Activated T-helper 2 cell treated with anti-CD3 and anti-CD28 coated beads, Interferon-gamma antibody, Interleukin-2, Interleukin-4, amounts not matched to agents 10 μg/mL and 5 μg/mL and 100 μg/mL, durations not matched to agents 14 hours and 24 hours and 36 hours (primary cell): ENCODE measurements at regions not wholly inside any gene's neighbourhood (a gene's known extent, or its start where the extent isn't known, plus 50 kb on each side); places are given as distances from the start of the nearest gene placed in this dataset.

Experiments
- DNase-seq: peaks from one replicate; pipeline ENCODE4 v3.0.0; 2021; ENCODE audit warnings: low spot score
- H3K27ac Mint-ChIP-seq: one replicate; pipeline ENCODE4 v1.8.0; 2021; ENCODE audit warnings: mixed read lengths
- H3K27me3 Mint-ChIP-seq: one replicate; pipeline ENCODE4 v1.8.0; 2021; ENCODE audit warnings: low read depth, mixed read lengths
- H3K36me3 Mint-ChIP-seq: one replicate; pipeline ENCODE4 v1.8.0; 2021; ENCODE audit warnings: low read depth, mixed read lengths
- H3K4me1 Mint-ChIP-seq: one replicate; pipeline ENCODE4 v1.8.0; 2021; ENCODE audit warnings: low read depth, mixed read lengths
- H3K4me3 Mint-ChIP-seq: one replicate; pipeline ENCODE4 v1.8.0; 2021; ENCODE audit warnings: low read depth, mild to moderate bottlenecking, moderate library complexity, mixed read lengths
- H3K9me3 Mint-ChIP-seq: one replicate; pipeline ENCODE4 v1.8.0; 2021; ENCODE audit warnings: mixed read lengths
- intact Hi-C: fragments of 100-400 bp; cut with micrococcal nuclease; formaldehyde crosslinking; loops from one replicate; pipeline ENCODE4 v1.15.1; 2023

- Mint-ChIP-seq H3K27ac (no peak overlapping the region), H3K9me3 (no peaks in the 10 kb centered on the region), H3K36me3 (no peaks in the 10 kb centered on the region), H3K27me3 (peaks cover 21% of the 10 kb centered on the region), H3K4me1 (peaks cover 13% of the 10 kb centered on the region), H3K4me3 (no peak overlapping the region)
- no peak for DNase-seq
- intact Hi-C loops = no loop called here
Observed at GRCh38 chr15:95998935-95999334, 331.6 kb upstream of the NR2F2 start.

GRCh38 chr15:96002890-96003859, 327.3 kb upstream of the NR2F2 start:
- no peak overlapping the region for H3K27ac Mint-ChIP-seq
- no peaks in the 10 kb centered on the region for H3K4me1 Mint-ChIP-seq
- peaks cover 22% of the 10 kb centered on the region for H3K27me3 Mint-ChIP-seq
- no peaks in the 10 kb centered on the region for H3K36me3 Mint-ChIP-seq
- H3K4me3 Mint-ChIP-seq = no peak overlapping the region
- H3K9me3 Mint-ChIP-seq = no peaks in the 10 kb centered on the region
- DNase-seq = no peak
- intact Hi-C loops = no loop called here

- intact Hi-C loops = no loop called here
- Mint-ChIP-seq H3K4me1 (no peaks in the 10 kb centered on the region), H3K27me3 (peaks cover 11% of the 10 kb centered on the region), H3K36me3 (no peaks in the 10 kb centered on the region), H3K9me3 (no peaks in the 10 kb centered on the region), H3K27ac (no peak overlapping the region), H3K4me3 (no peak overlapping the region)
- DNase-seq = no peak
Observed at GRCh38 chr15:96005906-96006305, 324.6 kb upstream of the NR2F2 start.

- no peak overlapping the region for H3K4me3 Mint-ChIP-seq
- no peak overlapping the region for H3K27ac Mint-ChIP-seq
- peaks cover 6% of the 10 kb centered on the region for H3K27me3 Mint-ChIP-seq
- no peak for DNase-seq
- no peaks in the 10 kb centered on the region for H3K9me3 Mint-ChIP-seq
- H3K36me3 Mint-ChIP-seq = no peaks in the 10 kb centered on the region
- H3K4me1 Mint-ChIP-seq = no peaks in the 10 kb centered on the region
- intact Hi-C loops = no loop called here
Observed at GRCh38 chr15:96011136-96011535, 319.4 kb upstream of the NR2F2 start.

- Mint-ChIP-seq H3K4me1 (no peaks in the 10 kb centered on the region), H3K4me3 (no peak overlapping the region), H3K9me3 (no peaks in the 10 kb centered on the region), H3K27ac (no peak overlapping the region), H3K36me3 (no peaks in the 10 kb centered on the region), H3K27me3 (peaks cover 2% of the 10 kb centered on the region)
- no peak for DNase-seq
- intact Hi-C loops = no loop called here
Observed at GRCh38 chr15:96014939-96015338, 315.6 kb upstream of the NR2F2 start.

- H3K36me3 Mint-ChIP-seq = no peaks in the 10 kb centered on the region
- intact Hi-C loops = no loop called here
- no peaks in the 10 kb centered on the region for H3K4me1 Mint-ChIP-seq
- no peaks in the 10 kb centered on the region for H3K9me3 Mint-ChIP-seq
- no peak for DNase-seq
- no peaks in the 10 kb centered on the region for H3K27me3 Mint-ChIP-seq
- no peak overlapping the region for H3K4me3 Mint-ChIP-seq
- H3K27ac Mint-ChIP-seq = no peak overlapping the region
Observed at GRCh38 chr15:96019114-96019513, 311.4 kb upstream of the NR2F2 start.

GRCh38 chr15:96020133-96020532, 310.4 kb upstream of the NR2F2 start:
- Mint-ChIP-seq H3K27ac (no peak overlapping the region), H3K4me1 (no peaks in the 10 kb centered on the region), H3K36me3 (no peaks in the 10 kb centered on the region), H3K9me3 (no peaks in the 10 kb centered on the region), H3K27me3 (no peaks in the 10 kb centered on the region), H3K4me3 (no peak overlapping the region)
- intact Hi-C loops = no loop called here
- DNase-seq = no peak

GRCh38 chr15:96020797-96021196, 309.7 kb upstream of the NR2F2 start:
- H3K9me3 Mint-ChIP-seq = no peaks in the 10 kb centered on the region

DNA sequence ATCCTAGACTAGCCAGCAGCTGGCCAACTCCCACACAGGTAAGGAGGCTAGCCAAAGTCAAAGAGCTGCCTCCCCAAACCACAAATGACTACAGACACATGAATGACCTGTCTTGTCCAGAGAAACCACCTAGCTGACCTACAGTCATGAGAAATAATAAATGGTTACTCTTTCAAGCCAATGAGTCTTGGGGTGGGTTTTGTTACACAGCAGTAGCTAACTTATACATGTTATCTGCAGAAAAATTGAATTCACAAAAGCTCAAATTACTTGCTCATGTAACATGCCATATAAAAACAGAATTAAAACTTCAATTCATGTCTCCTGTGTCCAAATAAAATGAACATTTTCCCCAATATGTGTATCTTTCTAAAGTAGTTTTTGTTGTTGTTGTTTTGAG, 307.4 kb upstream of the NR2F2 start:
- Mint-ChIP-seq H3K4me1 (no peaks in the 10 kb centered on the region), H3K27ac (no peak overlapping the region), H3K9me3 (no peaks in the 10 kb centered on the region), H3K27me3 (no peaks in the 10 kb centered on the region), H3K36me3 (no peaks in the 10 kb centered on the region), H3K4me3 (no peak overlapping the region)
- no peak for DNase-seq
- intact Hi-C loops = no loop called here

More at GRCh38 chr15:96020797-96021196, 309.7 kb upstream of the NR2F2 start:
- no peak overlapping the region for H3K27ac Mint-ChIP-seq
- no peak for DNase-seq
- H3K4me1 Mint-ChIP-seq = no peaks in the 10 kb centered on the region
- H3K4me3 Mint-ChIP-seq = no peak overlapping the region
- intact Hi-C loops = no loop called here
- H3K27me3 Mint-ChIP-seq = no peaks in the 10 kb centered on the region
- no peaks in the 10 kb centered on the region for H3K36me3 Mint-ChIP-seq

DNA sequence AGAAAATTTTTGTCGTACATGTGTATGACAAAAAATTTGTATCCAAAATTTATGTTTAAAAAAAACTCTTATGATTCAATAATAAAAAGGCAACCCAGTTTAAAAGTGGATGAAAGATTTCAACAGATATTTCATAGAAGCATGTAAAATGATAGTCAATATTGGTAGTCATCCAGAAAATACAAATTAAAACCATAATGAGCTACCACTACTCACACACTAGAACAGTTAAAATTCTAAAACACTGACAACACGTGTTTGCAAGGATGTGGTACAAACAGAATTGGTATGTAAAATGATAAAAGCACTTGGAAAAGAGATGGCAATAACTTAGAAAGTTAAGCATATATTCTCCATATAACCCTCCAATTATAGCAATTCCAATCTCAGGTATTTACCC, 303.0 kb upstream of the NR2F2 start:
- Mint-ChIP-seq H3K27me3 (peaks cover 7% of the 10 kb centered on the region), H3K27ac (no peak overlapping the region), H3K9me3 (no peaks in the 10 kb centered on the region), H3K4me1 (no peaks in the 10 kb centered on the region), H3K4me3 (no peak overlapping the region), H3K36me3 (no peaks in the 10 kb centered on the region)
- DNase-seq = no peak
- intact Hi-C loops = no loop called here

DNA sequence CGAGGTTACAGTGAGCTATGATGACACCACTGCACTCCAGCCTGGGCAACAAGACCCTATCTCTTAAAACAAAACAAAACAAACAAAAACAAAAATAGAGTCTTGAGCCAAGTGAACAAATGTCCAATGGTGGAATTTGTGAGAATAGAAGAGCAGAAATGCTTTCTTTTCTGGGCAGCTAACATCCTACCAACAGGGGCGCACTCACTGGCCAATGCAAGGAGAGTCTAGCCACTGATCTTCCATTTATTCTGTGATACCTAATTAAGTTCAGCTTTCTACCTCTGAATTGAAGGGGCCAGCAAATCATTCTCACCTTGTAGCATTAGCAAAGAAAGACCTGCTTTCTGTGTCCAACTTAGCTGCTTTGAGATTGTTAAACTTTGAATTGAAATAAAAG, 301.9 kb upstream of the NR2F2 start:
- no peak overlapping the region for H3K4me3 Mint-ChIP-seq
- H3K36me3 Mint-ChIP-seq = no peaks in the 10 kb centered on the region
- H3K9me3 Mint-ChIP-seq = no peaks in the 10 kb centered on the region
- DNase-seq = no peak
- intact Hi-C loops = no loop called here
- no peaks in the 10 kb centered on the region for H3K4me1 Mint-ChIP-seq
- no peak overlapping the region for H3K27ac Mint-ChIP-seq
- peaks cover 10% of the 10 kb centered on the region for H3K27me3 Mint-ChIP-seq

GRCh38 chr15:96029172-96029571, 301.3 kb upstream of the NR2F2 start:
- H3K9me3 Mint-ChIP-seq = no peaks in the 10 kb centered on the region
- no peak overlapping the region for H3K4me3 Mint-ChIP-seq
- peaks cover 11% of the 10 kb centered on the region for H3K27me3 Mint-ChIP-seq
- DNase-seq = no peak
- intact Hi-C loops = no loop called here
- no peak overlapping the region for H3K27ac Mint-ChIP-seq
- H3K4me1 Mint-ChIP-seq = no peaks in the 10 kb centered on the region
- no peaks in the 10 kb centered on the region for H3K36me3 Mint-ChIP-seq

GRCh38 chr15:96031426-96032110, 298.9 kb upstream of the NR2F2 start:
- Mint-ChIP-seq H3K9me3 (no peaks in the 10 kb centered on the region), H3K27ac (no peak overlapping the region), H3K27me3 (peaks cover 28% of the 10 kb centered on the region), H3K4me1 (no peaks in the 10 kb centered on the region), H3K36me3 (no peaks in the 10 kb centered on the region), H3K4me3 (no peak overlapping the region)
- no peak for DNase-seq
- intact Hi-C loops = no loop called here
